ENCODE measurements at regions not wholly inside any gene's neighbourhood (a gene's known extent, or its start where the extent isn't known, plus 50 kb on each side); places are given as distances from the start of the nearest gene placed in this dataset.
"Not testable (repeated sequence)": the region's sequence is repeated elsewhere in the genome, so short reads cannot be mapped to it uniquely, and the experiment has no call there.

DNA sequence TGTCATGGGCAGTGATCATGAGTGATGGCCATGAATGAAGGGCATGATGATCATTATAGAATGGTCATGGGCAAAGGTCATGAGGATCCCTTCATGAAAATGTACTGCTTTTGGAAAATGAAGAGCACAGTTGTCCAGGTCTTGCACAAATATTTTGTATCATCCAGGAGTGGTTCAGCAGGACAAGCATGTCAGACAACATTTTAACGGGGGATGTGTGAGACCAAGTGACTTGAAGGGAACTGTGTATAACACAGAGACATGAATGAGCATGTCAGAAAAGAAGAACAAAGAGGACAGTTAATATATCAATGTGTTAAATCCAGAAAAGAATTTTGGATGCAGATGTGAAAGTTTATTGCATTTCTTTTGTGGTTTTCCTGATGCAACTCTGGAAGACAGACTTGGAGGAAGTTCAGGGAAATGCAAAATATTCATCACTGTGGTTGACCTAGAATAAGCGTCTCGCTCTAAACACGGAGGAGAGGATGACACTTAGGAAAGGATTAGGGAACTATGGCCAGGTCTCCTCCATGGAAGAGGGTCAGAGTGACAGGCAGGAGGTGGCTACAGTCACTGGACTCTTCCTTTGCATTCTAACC is 116.1 kb upstream of the IRX4 start:
- DNase-seq: no peak

DNA sequence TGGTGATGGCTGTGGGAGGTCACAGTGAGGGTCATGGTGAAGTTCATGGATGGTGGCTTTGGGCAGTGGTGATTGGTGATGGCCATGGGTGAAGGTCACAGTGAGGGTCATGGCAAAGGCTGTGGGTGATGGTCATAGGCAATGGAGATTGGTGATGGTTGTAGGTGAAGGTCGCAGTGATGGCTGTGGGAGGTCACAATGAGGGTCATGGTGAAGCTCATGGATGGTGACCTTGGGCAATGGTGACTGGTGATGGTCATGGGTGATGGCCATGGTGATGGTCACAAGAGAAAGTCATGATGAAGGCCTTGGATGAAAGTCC is 115.6 kb upstream of the IRX4 start:
- peak; percentile 34 for DNase-seq

DNA sequence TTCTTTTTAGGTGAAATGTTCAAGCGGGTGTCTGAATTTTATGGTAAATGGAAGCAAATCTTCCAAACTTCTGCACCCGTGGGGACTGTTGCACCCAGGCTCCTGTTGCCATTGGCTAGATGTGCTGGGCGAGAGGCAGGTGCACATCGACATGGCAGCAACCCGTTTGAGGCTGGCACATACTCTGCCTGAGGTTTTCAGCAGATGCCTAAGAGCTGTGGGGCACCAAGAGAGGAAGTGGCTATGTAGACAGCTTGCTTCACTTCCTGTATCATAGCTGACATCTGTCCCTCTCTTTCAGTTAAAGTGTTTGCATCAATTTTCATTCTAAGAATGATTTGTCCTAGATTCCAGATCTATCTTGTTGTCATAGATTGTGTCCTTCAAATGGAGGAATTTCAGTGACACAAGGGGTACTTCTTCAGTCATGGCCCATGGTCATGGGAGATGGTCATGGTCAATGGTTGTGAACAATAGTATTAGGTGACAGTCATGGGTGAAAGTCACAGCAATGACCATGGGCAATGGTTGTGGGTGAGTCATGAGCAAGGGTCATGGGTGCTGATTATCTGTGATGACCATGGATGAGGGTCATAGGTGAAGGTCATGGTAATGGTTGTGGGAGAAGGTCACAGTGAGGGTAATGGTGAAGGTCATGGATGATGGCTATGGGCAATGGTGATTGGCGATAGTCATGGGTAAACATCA is 115.1 kb upstream of the IRX4 start:
- no peak for DNase-seq

DNA sequence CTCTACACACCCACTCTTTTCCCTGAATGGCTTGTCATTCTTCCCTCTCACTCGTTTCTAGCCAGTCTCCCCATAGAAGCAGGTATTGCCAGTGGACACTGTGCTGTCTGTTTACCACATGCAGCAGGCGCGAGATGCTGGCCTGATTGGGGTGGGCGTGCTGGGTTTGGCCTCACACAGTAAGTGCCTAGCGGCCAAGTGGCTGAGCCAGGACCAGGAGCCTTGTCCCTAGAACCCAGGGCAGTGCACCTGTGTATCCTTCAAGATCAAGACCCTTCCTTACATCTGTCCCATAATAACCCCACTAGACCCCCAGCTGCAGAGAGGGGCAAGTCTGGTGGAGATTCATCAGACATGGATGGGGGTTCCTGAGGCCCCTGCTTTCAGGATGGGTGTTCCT is 112.8 kb upstream of the IRX4 start:
- DNase-seq: peak; percentile 40

DNA sequence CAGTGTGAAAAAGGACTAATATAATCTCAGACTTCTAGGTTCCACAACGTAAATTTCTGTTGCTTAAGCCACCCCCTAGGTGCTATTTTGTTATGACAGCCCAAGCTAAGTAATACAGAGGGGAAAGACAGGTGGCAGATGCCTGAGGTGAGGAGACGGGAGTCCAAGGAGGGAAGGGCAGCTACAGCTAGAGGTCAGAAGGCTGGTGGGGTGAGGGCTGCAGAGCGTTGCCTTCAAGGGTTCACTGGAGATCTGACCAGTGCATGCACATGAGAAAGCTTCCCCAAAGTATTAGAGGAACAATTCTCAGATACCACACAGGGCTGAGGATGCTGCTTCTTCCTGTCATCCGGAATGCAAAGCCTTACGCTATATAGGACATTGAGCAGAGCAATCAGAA is 104.7 kb upstream of the IRX4 start:
- DNase-seq: no peak

DNA sequence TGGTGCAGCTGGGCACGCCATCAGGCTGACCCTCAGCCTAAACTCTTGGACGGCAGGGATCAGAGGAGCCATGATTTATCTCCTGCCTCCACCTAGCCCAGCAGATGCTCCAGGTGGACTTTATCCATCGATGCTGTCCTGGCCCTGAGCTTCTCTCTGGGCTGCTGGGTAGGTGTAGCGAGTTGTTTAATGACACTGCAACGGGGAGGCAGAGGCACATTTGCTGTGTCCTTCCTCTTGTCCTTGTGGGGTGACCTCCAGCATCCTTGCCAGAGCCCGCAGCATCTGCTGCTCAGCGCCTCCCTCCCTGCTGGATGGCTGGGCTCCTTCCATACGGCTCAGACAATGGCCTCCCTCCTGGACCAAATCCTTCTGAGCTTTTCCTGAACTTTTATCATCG is 103.1 kb upstream of the IRX4 start:
- DNase-seq: peak; percentile 21

DNA sequence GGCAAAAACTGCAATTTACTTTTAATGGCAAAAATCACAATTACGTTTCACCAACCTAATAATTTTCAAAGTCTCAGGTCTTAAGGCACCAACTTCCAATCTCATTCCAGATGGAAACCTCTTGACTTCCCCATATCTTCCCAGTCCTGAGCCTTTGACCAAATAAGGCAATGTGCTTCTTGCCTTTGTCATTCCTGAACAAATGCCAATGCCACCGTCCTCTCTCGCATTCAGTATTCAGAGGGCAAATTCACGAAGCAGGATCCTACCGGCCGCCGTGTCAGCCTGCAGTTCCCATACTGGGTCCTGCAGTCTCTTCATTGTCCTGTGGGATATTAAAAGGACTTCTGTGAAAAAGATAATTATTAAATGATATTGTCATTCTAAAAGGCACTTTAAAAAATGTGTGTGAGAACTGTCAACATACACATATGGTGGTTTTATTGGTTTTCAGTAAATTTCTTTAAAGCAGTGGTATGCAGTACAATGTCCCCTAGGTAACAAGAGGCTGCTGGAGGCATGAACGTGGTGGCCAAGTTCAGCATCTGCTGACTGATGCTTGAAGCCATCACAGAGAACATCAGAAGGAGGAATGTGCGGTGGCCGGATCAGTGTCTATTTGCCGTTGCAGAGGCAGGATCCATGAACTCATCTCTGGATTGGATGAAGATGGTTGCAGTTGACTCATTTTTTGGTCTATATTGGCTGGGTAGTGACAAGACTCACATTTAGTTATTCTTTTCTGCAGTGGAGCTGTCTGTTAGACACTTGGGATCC is 101.4 kb upstream of the IRX4 start:
- peak; percentile 40 for DNase-seq

DNA sequence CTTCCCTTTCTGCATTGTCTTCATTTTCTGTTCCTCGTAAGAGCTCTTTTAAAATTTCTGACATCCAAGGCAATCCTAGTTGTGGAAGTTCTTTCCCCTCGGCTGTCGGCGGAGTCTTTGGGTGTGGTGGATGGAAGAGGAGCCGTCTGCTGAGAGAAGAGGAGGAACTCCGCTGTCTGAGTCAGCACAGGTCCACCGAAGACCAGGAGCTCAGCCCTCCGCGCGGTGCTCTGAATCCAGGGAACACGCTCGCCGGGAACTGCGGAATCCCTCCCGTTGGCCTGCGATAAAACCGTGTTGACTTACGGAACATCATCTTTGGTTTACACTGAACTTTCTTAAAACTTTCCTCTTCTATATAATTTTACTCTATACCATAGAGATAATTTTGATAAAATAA is 100.7 kb upstream of the IRX4 start:
- peak; percentile 33 for DNase-seq

DNA sequence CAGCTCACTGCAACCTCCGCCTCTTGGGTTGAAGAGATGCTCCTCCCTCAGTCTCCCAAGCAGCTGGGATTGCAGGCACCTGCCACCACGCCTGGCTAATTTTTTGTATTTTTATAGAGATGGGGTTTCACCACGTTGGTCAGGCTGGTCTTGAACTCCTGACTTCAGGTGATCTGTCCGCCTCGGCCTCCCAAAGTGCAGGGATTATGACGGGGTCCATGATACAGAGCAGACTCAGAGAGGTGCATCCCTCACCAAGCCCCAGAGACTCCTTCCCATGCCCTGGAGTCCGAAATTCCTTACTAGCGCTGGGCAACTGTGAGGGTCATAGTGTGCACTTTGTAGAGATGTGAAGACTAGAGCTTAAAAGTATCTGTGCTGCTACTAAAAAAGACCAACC is 99.8 kb upstream of the IRX4 start:
- not testable (repeated sequence) for DNase-seq

DNA sequence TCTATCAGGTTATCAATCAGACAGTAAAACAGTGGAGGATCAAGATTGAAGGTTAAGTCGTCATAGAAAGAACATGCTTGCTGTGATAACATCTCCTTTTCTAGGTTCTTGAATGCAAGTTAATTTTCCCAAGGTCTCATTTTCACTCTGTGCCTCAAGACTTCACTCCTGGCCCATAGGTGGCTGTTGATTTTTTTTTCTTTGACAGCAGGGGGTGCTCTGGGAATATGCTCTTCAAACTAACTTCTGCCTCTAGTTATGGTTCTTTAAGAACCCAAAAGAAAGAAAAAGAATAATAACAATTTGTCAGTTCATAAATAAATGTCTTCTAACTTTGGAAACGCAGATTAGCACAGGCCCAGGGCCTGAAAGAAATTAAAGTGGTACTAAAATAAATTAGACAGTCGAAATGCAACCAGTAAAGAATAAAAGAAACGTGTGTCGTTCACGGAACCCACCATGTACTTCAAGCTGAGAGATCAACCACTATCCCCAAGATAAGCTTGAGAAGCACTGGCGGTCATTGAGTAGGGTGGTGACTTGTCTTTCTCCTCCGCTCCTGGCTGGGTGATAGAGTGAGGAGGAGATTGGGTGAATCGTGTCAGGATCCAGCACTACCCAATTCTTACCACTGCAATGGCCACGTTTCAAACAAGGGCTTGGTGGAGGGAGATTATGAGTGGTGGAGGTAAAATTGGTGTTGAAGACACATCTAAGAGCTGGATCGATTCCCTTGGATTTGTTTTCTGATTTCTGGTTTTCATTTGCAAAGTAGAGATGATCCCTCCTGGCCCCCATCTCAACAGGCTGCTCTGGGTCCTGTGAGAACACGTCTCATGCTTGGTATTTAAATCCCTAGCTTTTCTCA is 93.4 kb upstream of the IRX4 start:
- DNase-seq: peak; percentile 21

DNA sequence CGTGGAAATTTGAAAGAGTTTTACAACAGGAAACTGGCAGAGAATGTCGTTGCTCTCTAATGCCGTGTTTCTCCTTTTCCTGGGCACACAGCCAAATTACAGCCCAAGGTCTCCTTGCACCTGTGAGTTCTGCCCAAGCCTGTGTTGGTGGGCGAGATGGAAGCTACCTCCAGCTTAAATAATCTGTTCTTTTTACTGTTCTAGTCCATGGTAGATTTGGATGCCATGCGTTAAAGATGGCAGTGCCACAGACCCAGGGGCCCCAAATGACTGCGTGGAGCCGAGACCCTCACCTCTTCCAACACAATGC is 92.6 kb upstream of the IRX4 start:
- peak; percentile 28 for DNase-seq

DNA sequence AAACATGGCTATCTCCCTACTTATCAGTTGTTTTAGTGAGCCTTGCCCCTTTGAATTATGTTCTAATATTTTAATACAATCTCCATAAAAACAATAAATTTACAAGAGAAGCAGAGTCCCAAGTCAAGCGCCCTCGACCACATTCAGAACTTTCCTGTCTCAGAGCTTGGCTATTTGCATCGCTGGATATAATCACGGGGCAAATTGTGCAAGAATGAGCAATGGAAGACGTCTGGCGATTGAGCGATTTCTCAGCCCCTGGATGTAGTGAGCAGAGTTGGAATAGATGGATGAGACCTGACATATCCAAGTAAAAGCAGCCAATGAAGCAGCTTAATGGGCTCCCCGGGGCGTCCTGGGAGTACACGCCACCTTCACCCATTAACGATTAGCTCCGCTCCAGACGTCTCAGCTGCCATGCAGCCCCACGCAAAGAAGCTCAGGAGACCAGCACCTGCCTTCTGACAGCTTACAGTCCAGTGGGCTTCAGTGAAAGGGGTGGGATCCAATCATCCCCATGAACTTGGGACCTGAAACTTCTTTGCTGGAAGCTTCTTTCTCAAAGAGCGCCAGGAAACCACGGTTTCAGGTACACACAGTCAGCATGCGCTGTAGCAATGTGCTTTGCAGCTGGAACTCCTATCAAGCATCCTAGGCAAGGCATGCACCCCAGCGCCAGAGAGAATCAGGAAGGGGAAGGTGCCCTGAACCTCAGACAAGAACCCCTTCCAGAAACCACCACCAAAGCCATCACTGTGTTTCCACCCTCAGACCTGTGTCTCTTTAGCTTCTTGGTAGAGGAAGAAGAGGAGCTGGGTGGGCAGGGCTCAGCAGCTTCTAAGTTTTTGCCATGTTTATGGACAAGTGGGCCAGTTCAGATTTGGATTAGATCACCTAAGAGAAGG is 92.0 kb upstream of the IRX4 start:
- DNase-seq: peak; percentile 18

DNA sequence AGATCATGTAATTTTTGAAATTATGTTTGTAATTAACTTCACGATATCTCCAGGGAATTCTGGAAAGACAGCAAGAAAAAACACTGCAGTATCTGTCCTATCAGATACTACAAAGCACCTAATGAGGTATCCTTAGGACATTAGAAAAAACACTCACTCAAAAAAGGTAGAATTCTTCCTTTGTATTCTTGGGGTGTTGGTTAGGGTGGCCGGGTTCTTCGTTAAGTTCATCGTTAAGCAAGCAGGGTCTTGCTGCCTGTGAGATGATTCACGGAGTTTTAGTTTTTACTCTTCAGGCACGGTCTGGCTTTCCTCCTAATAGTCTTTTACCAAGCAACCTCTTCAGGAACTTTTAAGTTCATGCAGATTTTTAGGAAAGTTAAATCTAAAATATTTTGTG is 91.4 kb upstream of the IRX4 start:
- no peak for DNase-seq

DNA sequence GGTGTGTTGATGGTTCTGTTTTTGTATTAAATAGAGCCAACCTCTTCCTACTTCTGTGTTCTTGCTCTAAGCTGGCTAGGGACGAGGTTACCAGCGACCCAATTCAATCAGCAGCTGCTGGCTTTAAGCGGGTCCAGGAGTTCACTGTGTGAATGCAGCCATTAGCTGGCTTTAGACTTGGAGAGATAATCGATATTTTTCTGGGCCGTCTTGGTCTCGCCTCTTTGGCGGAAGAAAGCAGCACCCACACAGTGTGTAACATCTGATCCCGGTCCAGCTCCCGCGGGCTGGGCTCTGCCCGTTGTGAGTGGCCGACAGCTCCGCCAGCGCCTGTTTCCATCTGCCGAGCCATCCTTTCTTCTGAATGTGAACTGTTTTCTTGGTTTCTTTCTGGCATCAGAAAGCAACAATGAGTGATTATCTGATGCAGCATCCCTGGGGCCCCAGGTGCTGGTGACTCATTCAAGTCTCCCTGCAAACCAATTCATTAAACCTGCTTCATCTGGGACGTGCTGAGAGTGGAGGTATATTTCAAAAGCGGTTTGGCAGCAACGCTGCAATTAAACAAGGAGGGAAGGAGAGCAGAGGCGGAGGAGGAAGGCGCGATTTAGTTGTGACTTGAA is 90.8 kb upstream of the IRX4 start:
- DNase-seq: peak; percentile 59

DNA sequence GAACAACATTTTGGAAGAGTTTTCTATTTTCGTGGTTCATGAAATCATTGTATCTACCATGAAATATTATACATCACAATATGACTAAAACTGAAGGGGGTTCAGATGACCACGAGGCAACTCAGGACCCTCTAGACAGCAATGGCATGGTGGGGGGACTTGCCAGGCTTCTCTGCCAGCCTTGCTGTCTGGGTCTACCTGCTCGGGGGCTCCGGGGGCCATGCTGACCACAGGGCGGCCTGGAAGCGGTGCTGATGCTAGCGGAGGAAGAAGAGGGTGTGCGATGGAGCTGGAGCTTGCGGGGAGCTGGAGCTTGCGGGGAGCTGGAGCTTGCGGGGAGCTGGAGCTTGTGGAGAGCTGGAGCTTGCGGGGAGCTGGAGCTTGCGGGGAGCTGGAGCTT is 89.2 kb upstream of the IRX4 start:
- DNase-seq: peak; percentile 35

DNA sequence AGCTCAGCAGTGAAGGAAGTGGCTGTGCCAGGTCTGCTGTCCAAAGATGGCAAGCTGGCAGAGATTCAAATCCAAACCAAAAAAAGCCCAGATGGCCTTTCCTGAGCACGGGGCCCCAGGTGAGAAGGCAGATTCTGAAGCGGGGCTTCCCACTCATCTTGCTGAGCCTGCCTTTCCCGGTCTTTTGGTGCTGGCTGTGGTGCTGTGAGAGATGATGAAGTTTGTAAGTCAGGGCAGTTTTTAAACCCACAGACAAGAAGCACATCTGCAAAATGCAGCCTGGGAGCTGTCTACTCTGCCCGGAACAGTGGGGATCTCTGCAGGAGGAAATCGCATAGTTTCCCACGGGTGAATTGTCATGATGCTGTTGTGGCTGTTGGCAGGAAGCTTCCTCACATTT is 85.0 kb upstream of the IRX4 start:
- peak; percentile 47 for DNase-seq

DNA sequence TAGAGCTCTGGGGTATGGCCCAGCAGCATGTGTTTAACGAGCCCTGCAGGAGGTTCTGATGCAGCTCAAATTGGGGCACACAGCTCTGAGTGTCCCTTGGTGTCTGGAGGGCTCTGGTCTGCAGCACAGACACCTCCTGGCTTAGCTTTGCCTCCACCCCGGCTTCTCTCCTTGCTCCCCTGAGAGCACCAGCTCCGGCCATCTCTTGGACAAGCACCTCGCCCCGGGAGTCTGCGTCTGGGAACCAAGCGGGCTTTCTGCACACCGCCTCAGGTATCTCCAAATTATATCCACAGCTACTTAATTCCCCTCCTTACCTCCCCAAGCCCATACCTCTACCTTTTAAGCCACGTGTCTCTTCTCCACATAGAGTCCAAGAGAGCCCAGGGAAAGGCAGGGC is 83.7 kb upstream of the IRX4 start:
- DNase-seq: peak; percentile 35

DNA sequence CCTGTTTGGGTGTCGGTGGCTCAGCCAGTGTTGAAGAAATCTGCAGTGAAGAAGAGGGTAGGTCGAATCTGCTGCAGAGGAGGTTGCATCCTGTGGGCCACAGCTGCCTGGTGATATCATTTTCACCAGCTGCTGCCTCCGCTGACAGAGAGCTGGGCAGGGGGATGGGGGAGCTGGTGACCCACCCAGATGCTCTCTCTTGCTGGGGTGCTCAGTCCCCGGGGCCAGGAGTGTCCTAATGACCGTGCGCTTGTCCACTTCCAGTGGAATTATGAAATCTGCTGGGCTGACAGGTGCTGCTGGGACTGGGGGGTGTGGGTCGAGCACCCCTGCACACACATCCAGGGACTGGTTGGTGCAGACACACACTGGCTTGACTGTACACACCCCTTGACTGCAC is 83.2 kb upstream of the IRX4 start:
- no peak for DNase-seq

DNA sequence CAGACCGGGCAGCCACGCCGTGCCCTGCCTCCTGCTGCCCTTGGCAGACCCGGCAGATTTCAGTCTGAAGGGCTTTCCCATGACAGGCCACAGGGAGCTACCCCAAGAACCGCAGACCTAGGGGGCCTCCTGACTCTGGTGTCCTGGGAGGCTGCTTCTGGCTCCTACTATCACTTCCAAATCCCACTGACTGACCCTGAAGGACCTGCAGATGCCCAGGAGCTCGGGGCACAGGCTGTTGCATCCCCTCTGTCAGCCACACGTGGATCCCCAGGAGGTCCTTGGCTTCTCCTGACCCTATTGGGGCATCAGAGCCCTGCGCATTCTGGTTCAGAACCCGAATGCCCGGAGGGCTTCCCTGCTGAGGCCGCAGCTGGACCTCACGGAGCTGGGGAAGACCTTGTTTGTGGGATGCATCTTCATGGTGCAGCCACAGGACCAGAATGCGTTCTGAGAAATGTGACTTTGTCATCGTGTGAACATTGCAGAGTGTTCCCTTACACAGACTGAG is 81.3 kb upstream of the IRX4 start:
- peak; percentile 24 for DNase-seq

DNA sequence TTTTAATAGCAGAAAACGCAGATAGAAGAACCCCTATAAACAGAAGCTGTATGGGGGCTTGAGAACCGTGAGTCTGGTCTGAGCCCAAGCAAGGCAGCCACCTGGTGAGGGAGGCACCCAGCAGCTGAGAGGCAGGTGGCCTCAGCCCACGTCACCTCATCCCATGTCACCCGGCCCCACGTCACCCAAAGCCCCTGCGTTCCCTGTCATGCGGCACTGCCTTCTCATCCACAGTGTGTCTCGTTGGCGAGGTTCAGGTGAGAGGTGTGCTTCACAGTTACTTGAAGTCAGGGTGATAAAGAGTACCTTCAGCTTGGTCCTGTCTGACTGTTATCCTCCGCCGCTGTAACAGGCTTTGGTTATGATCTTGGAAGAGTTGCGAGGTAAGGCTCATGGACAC is 80.6 kb upstream of the IRX4 start:
- peak; percentile 20 for DNase-seq

DNA sequence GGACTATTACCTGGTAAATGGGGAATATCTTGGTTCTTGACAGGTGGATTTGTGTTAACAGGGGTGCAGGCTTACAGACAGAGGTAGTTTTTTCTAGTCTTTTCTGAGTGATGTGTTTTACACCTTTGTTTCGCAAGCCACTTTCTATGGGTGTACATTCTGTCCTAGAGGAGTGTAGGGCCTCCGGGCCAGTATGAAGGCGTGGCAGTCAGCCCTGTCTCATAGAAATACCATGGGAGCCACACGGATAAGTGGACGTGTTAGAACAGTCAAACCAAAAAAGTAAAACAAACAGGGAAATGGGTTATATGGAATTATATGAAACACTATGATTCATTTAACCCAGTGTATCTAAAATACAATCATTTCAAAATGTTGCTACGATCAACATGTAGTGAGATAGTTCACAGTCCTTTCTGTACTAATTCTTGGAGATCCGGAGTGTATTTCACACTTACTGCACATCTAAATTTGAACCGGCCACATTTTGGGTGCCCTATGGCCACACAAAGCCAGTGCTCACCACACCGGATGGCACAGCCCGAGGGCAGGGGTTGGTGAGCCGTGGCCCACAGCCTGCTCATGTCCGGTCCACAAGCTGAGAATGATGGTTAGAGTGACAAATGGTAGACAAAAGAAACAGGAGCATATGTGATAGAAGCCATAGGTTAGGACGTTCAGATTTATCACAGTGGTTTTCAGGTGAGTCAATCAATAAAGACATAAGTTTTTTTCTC is 80.1 kb upstream of the IRX4 start:
- peak; percentile 26 for DNase-seq
